ENCODE measurements at regions not wholly inside any gene's neighbourhood (a gene's known extent, or its start where the extent isn't known, plus 50 kb on each side); places are given as distances from the start of the nearest gene placed in this dataset.

DNA sequence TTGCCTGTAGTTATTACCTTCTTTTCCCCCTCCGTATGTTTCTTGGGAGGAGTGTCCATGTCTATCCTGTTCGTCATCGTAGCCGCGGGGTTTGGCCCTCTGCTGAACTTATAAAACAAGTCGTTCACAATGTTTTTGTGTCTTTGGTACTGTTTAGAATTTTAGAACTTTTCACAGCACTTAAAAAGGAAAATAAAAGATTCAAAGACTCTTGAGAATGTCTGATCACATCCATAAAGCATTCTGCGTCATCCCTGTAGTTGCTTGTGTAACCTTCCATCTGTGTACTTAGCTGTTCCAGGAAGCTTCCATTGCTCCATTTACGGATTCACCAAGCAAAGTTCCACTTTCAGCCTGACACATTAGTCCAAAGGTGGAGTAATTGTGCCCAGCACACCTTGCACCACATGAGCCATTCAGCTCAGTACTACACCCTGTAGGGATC is 677.1 kb upstream of the NR2F2 start:
- TF ChIP-seq, protein P1, sequence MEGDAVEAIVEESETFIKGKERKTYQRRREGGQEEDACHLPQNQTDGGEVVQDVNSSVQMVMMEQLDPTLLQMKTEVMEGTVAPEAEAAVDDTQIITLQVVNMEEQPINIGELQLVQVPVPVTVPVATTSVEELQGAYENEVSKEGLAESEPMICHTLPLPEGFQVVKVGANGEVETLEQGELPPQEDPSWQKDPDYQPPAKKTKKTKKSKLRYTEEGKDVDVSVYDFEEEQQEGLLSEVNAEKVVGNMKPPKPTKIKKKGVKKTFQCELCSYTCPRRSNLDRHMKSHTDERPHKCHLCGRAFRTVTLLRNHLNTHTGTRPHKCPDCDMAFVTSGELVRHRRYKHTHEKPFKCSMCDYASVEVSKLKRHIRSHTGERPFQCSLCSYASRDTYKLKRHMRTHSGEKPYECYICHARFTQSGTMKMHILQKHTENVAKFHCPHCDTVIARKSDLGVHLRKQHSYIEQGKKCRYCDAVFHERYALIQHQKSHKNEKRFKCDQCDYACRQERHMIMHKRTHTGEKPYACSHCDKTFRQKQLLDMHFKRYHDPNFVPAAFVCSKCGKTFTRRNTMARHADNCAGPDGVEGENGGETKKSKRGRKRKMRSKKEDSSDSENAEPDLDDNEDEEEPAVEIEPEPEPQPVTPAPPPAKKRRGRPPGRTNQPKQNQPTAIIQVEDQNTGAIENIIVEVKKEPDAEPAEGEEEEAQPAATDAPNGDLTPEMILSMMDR (conservative IDR thresholded peaks at IDR 0.05; ENCODE audit: low read depth in 2 of 2) = no peak
- TF ChIP-seq POLR2AphosphoS5 (IDR thresholded peaks at IDR 0.05; ENCODE audit: low read depth) = no peak
- TF ChIP-seq EZH2phosphoT487 (IDR thresholded peaks at IDR 0.05; ENCODE audit: unreplicated experiment) = no peak
